ENCODE measurements at regions not wholly inside any gene's neighbourhood (a gene's known extent, or its start where the extent isn't known, plus 50 kb on each side); places are given as distances from the start of the nearest gene placed in this dataset.

- no peak for TF ChIP-seq CEBPB (IDR thresholded peaks at IDR 0.05; ENCODE audit: low read depth)
- TF ChIP-seq MAX (IDR thresholded peaks at IDR 0.05) = no peak
- TF ChIP-seq CTCF (IDR thresholded peaks at IDR 0.05 in 2 of 3, conservative IDR thresholded peaks at IDR 0.05 in 1 of 3; ENCODE audit: borderline replicate concordance in 1 of 3, insufficient read depth in 1 of 3, low read depth in 2 of 3, low read length in 2 of 3) = peak; percentile 27 to 55 (median 40); a peak in 2 of 6 replicates
- TF ChIP-seq YY1 (IDR thresholded peaks at IDR 0.05; ENCODE audit: extremely low read depth, insufficient replicate concordance, low read depth, low read length) = no peak
- TF ChIP-seq RAD21 (IDR thresholded peaks at IDR 0.05; ENCODE audit: low read depth) = peak; percentile 66
- no peak for TF ChIP-seq EZH2 (IDR thresholded peaks at IDR 0.05)
- no peak for TF ChIP-seq CBX3 (IDR thresholded peaks at IDR 0.05; ENCODE audit: low read depth)
Observed at GRCh38 chr10:125217990-125218675, 57.8 kb upstream of the CTBP2 start.

Measured in HCT116 (cell line).